K562 (cell line): ENCODE measurements at regions not wholly inside any gene's neighbourhood (a gene's known extent, or its start where the extent isn't known, plus 50 kb on each side); places are given as distances from the start of the nearest gene placed in this dataset.
"Not testable (repeated sequence)": the region's sequence is repeated elsewhere in the genome, so short reads cannot be mapped to it uniquely, and the experiment has no call there.

Source experiments
- ADNP ChIP-seq: fragments of 200-800 bp; sonication (Bioruptor generic); IDR thresholded peaks from 2 replicates; pipeline ENCODE4 v1.6.1; 2016; ENCODE audit warnings: missing genetic modification characterization, missing compliant biosample characterization
- ARNT ChIP-seq, 2 experiments: fragments of 450-650 bp; IDR thresholded peaks; 2 replicates each; pipeline ENCODE4 v1.6.1; 2016; ENCODE audit warnings: mild to moderate bottlenecking in 1 of 2
- FOXK2 ChIP-seq, 2 experiments: fragments of 450-650 bp; IDR thresholded peaks in 1 of 2; conservative IDR thresholded peaks in 1 of 2; 2 replicates each; pipeline ENCODE4 v1.6.1; 2016; ENCODE audit warnings: low read depth in 2 of 2, mild to moderate bottlenecking in 1 of 2
- HOXB6 ChIP-seq: fragments of 250-450 bp; sonication (Bioruptor Pico); IDR thresholded peaks from 2 replicates; pipeline ENCODE4 v1.5.1; 2022; ENCODE audit warnings: mild to moderate bottlenecking, borderline replicate concordance
- NRF1 ChIP-seq, 2 experiments: fragments of 450-650 bp; IDR thresholded peaks in 1 of 2; conservative IDR thresholded peaks in 1 of 2; 2 replicates each; pipeline ENCODE4 v1.6.1; 2014; ENCODE audit warnings: mild to moderate bottlenecking in 2 of 2
- PATZ1 ChIP-seq: fragments of 250-450 bp; sonication (Bioruptor Pico); IDR thresholded peaks from 2 replicates; pipeline ENCODE4 v1.5.0; 2020; ENCODE audit warnings: mild to moderate bottlenecking, borderline replicate concordance
- POLR2AphosphoS5 ChIP-seq: IDR thresholded peaks from 2 replicates; pipeline ENCODE4 v1.6.1; 2011; ENCODE audit warnings: mild to moderate bottlenecking, low read depth, low read length, moderate library complexity; ENCODE audit not compliant: control insufficient read depth, insufficient read depth
- SIX5 ChIP-seq, 2 experiments: IDR thresholded peaks; 2 replicates each; pipeline ENCODE4 v1.6.1; 2011; ENCODE audit warnings: low read length in 2 of 2, borderline replicate concordance in 1 of 2, low read depth in 1 of 2, mild to moderate bottlenecking in 1 of 2, moderate library complexity in 1 of 2; ENCODE audit not compliant: insufficient read depth in 1 of 2
- USF2 ChIP-seq: sonication (generic); formaldehyde crosslinking; IDR thresholded peaks from 2 replicates; pipeline ENCODE4 v1.5.0; 2020; ENCODE audit warnings: missing genetic modification reagents
- ZNF133 ChIP-seq: fragments of 250-450 bp; sonication (Bioruptor Pico); IDR thresholded peaks from 2 replicates; pipeline ENCODE4 v1.4.0; 2020; ENCODE audit warnings: mild to moderate bottlenecking
- ZNF764 ChIP-seq: fragments of 250-450 bp; sonication (Bioruptor Pico); IDR thresholded peaks from 2 replicates; pipeline ENCODE4 v1.4.0; 2020; ENCODE audit warnings: low read depth, mild to moderate bottlenecking, moderate library complexity
- TF ChIP-seq, protein P1 (sequence below), 3 experiments: IDR thresholded peaks in 2 of 3; conservative IDR thresholded peaks in 1 of 3; 2 replicates each; pipeline ENCODE4 v1.5.1; 2011 to 2012; ENCODE audit warnings: low read length in 3 of 3, mild to moderate bottlenecking in 3 of 3, control low read depth in 2 of 3, improper control_type of control experiment in 1 of 3, inconsistent platforms in 1 of 3, low read depth in 1 of 3, mixed read lengths in 1 of 3, moderate library complexity in 1 of 3; ENCODE audit not compliant: insufficient read depth in 2 of 3
- TF ChIP-seq, protein P2 (sequence below): fragments of 250-450 bp; sonication (Bioruptor Pico); IDR thresholded peaks from 2 replicates; pipeline ENCODE4 v1.4.0; 2020; ENCODE audit warnings: mild to moderate bottlenecking, moderate library complexity

- TF ChIP-seq, protein P1, sequence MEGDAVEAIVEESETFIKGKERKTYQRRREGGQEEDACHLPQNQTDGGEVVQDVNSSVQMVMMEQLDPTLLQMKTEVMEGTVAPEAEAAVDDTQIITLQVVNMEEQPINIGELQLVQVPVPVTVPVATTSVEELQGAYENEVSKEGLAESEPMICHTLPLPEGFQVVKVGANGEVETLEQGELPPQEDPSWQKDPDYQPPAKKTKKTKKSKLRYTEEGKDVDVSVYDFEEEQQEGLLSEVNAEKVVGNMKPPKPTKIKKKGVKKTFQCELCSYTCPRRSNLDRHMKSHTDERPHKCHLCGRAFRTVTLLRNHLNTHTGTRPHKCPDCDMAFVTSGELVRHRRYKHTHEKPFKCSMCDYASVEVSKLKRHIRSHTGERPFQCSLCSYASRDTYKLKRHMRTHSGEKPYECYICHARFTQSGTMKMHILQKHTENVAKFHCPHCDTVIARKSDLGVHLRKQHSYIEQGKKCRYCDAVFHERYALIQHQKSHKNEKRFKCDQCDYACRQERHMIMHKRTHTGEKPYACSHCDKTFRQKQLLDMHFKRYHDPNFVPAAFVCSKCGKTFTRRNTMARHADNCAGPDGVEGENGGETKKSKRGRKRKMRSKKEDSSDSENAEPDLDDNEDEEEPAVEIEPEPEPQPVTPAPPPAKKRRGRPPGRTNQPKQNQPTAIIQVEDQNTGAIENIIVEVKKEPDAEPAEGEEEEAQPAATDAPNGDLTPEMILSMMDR (IDR thresholded peaks at IDR 0.05 in 2 of 3, conservative IDR thresholded peaks at IDR 0.05 in 1 of 3; ENCODE audit: insufficient read depth in 2 of 3, low read depth in 1 of 3, low read length in 3 of 3), result not testable (repeated sequence)
- TF ChIP-seq SIX5 (IDR thresholded peaks at IDR 0.05; ENCODE audit: borderline replicate concordance in 1 of 2, insufficient read depth in 1 of 2, low read depth in 1 of 2, low read length in 2 of 2); ZNF133 (CRISPR knock-in tag); POLR2AphosphoS5; ARNT (IDR thresholded peaks at IDR 0.05); USF2 (CRISPR knock-in tag); HOXB6 (CRISPR knock-in tag); PATZ1 (CRISPR knock-in tag); NRF1 (conservative IDR thresholded peaks at IDR 0.05 in 1 of 2, IDR thresholded peaks at IDR 0.05 in 1 of 2); ADNP (tag); ZNF764 (CRISPR knock-in tag); FOXK2 (conservative IDR thresholded peaks at IDR 0.05 in 1 of 2, IDR thresholded peaks at IDR 0.05 in 1 of 2; ENCODE audit: low read depth in 2 of 2): not testable (repeated sequence)
- TF ChIP-seq, protein P2, sequence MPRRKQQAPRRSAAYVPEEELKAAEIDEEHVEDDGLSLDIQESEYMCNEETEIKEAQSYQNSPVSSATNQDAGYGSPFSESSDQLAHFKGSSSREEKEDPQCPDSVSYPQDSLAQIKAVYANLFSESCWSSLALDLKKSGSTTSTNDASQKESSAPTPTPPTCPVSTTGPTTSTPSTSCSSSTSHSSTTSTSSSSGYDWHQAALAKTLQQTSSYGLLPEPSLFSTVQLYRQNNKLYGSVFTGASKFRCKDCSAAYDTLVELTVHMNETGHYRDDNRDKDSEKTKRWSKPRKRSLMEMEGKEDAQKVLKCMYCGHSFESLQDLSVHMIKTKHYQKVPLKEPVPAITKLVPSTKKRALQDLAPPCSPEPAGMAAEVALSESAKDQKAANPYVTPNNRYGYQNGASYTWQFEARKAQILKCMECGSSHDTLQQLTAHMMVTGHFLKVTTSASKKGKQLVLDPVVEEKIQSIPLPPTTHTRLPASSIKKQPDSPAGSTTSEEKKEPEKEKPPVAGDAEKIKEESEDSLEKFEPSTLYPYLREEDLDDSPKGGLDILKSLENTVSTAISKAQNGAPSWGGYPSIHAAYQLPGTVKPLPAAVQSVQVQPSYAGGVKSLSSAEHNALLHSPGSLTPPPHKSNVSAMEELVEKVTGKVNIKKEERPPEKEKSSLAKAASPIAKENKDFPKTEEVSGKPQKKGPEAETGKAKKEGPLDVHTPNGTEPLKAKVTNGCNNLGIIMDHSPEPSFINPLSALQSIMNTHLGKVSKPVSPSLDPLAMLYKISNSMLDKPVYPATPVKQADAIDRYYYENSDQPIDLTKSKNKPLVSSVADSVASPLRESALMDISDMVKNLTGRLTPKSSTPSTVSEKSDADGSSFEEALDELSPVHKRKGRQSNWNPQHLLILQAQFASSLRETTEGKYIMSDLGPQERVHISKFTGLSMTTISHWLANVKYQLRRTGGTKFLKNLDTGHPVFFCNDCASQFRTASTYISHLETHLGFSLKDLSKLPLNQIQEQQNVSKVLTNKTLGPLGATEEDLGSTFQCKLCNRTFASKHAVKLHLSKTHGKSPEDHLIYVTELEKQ, result not testable (repeated sequence)
Measured at GRCh38 chr5:174931033-174931432, 206.7 kb downstream of the MSX2 start.
